ENCODE measurements at regions not wholly inside any gene's neighbourhood (a gene's known extent, or its start where the extent isn't known, plus 50 kb on each side); places are given as distances from the start of the nearest gene placed in this dataset.

- ATAC-seq (no peak), DNase-seq (ENCODE audit: low spot score) (no peak)
- intact Hi-C loops (cut with DNase I): no loop called here
Measured at GRCh38 chr13:85368686-85369085, 430.5 kb downstream of the SLITRK6 start.

GRCh38 chr13:85367887-85368286 is 431.3 kb downstream of the SLITRK6 start:
- intact Hi-C loops (cut with DNase I): no loop called here
- no peak for DNase-seq (ENCODE audit: low spot score)
- no peak for ATAC-seq

GRCh38 chr13:85366759-85367417 is 432.3 kb downstream of the SLITRK6 start:
- no peak for DNase-seq (ENCODE audit: low spot score)
- intact Hi-C loops (cut with DNase I): no loop called here
- ATAC-seq: no peak

DNA sequence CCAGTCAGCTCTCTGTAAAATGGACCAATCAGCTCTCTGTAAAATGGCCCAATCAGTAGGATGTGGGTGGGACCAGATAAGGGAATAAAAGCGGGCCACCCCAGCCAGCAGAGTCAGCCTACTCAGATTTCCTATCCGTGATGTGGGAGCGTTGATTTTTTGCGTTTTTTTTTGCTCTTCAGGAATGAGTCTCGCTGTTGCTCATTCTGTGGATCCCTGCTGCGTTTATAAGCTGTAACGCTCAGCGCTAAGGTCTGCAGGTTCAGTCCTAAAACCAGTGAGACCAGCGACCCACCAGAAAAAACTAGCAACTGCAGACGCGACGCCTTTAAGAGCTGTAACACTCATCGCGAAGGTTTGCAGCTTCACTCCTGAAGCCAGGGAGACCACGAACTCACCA is 435.7 kb downstream of the SLITRK6 start:
- DNase-seq (ENCODE audit: low spot score): no peak
- ATAC-seq: no peak
- intact Hi-C loops (cut with DNase I): no loop called here

DNA sequence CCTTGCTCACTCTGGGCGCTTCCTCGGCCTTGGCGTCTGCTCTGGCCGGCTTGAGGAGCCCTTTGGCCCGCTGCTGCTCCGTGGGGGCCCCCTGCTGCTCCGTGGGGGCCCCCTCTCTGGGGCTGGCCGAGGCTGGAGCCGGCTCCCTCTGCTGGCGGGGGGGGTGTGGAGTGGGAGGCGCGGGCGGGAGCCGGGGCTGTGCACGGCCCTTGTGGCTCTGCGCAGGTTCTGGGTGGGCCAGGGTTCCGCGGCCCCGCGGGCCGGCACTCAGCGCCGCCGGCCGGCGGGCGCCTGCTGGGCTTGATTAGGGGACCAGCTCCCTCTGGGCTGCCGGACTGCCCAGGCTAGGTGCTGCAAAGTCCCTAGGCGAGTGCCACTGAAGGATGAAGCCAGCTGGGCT is 436.2 kb downstream of the SLITRK6 start:
- intact Hi-C loops (cut with DNase I): no loop called here
- ATAC-seq: no peak
- no peak for DNase-seq (ENCODE audit: low spot score)

DNA sequence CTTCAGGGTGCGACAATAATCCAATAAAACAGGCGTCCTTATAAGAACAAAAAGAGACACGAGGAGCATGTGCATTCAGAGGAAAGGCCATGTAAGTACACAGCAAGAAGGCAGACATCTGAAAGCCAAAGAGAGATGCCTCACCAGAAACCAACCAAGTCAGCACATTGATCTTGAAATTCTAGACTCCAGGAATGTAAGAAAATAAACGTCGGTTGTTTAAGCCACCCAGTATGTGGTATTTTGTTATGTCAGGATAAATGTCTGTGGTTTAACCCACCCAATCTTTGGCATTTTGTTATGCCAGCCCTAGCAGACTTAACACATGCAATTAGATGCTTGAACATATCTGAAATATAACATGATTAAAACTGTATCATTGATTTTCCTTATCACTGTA is 452.0 kb downstream of the SLITRK6 start:
- DNase-seq (ENCODE audit: low spot score) (no peak), ATAC-seq (no peak)
- intact Hi-C loops (cut with DNase I): no loop called here

DNA sequence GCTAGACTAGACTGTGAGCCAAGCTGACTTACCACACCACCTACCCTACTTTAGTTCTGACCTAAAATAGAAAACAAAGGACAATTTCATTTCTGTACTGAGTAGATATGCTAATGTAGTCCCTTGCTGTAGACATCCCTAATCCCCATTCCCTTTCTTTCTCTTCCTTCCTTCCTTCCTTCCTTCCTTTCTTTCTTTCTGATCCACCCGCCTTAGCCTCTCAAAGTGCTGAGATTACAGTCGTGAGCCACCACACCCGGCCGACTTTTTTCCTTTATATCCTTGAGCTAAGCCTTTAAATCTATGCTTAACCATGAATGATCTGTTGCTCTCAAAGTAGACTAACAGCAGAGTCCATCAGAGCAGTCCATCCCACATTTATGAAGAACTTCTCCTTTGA is 465.0 kb downstream of the SLITRK6 start:
- no peak for DNase-seq (ENCODE audit: low spot score)
- intact Hi-C loops (cut with DNase I): no loop called here
- ATAC-seq: no peak

GRCh38 chr13:85333506-85334020 is 465.7 kb downstream of the SLITRK6 start:
- intact Hi-C loops (cut with DNase I): no loop called here
- no peak for ATAC-seq

DNA sequence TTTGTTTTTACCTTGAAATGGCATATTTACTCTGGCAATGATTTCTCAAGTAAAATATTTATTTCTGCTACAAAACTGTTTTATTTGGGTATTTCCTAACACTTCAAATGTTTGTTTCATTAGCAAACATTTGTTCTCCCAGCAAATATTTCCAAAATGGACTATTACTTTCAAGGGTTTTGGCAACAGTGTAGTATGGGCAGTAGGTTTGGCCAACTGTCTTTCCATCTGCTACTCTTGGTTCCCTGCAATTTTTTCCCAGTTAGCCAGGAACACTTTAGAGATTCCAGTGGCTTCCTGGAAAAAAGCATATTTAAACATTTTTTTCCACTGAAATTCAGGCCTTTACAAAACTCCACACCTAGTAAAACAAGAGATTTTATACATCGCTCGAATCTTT is 466.6 kb downstream of the SLITRK6 start:
- intact Hi-C loops (cut with DNase I): no loop called here
- ATAC-seq (no peak), DNase-seq (ENCODE audit: low spot score) (no peak)

More at GRCh38 chr13:85333506-85334020, 465.7 kb downstream of the SLITRK6 start:
- no peak for DNase-seq (ENCODE audit: low spot score)

GRCh38 chr13:85321734-85322133 is 477.5 kb downstream of the SLITRK6 start:
- intact Hi-C loops (cut with DNase I): no loop called here
- ATAC-seq (no peak), DNase-seq (ENCODE audit: low spot score) (no peak)

- no peak for DNase-seq (ENCODE audit: low spot score)
- intact Hi-C loops (cut with DNase I): no loop called here
- no peak for ATAC-seq
Measured at GRCh38 chr13:85317781-85318180, 481.4 kb downstream of the SLITRK6 start.

- ATAC-seq (no peak), DNase-seq (ENCODE audit: low spot score) (no peak)
- intact Hi-C loops (cut with DNase I): no loop called here
Measured at GRCh38 chr13:85316506-85317025, 482.7 kb downstream of the SLITRK6 start.

- ATAC-seq (no peak), DNase-seq (ENCODE audit: low spot score) (no peak)
- intact Hi-C loops (cut with DNase I): no loop called here
Measured at GRCh38 chr13:85314686-85315085, 484.5 kb downstream of the SLITRK6 start.

- DNase-seq (ENCODE audit: low spot score) (no peak), ATAC-seq (no peak)
- intact Hi-C loops (cut with DNase I): no loop called here
Measured at GRCh38 chr13:85313761-85314503, 485.3 kb downstream of the SLITRK6 start.

DNA sequence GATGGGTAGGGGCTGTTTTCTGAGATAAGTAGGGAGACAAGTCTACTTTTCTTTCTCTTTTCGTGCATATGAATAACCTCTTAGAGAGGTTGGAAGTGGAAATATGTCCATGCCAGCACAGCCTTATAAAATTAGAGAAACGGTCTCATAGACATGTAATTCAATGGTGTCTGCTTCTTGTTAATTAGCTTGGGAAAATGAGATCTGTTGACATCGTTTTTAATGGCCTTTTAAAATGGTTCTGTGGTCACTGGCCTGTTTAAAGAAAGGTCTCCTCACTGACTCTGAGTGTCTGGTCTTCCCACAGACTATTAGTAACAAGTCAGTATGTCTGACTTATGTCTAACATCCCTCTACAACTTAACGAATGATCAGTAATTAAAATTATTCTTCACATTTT is 487.1 kb downstream of the SLITRK6 start:
- intact Hi-C loops (cut with DNase I): no loop called here
- DNase-seq (ENCODE audit: low spot score) (no peak), ATAC-seq (no peak)

DNA sequence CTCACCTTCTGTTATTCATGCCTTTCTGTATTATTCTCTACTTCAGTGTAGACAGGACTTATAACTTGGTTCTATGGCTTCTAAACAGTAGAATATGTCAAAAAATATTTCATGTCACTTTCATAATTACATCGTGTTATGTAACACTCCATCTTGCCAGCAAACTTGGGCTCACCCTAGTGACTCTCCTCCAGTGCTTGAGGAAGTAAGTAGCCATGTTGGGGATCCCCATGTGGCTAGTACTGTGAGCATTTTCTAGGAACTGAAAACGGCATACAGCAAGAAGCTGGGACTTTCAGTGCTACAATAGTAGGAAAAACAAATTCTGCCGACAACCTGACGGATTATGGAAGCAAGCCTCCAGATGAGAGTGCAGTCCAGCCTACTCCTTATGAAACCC is 495.6 kb downstream of the SLITRK6 start:
- DNase-seq (ENCODE audit: low spot score) (no peak), ATAC-seq (no peak)
- intact Hi-C loops (cut with DNase I): no loop called here

- intact Hi-C loops (cut with DNase I): no loop called here
- no peak for ATAC-seq
- no peak for DNase-seq (ENCODE audit: low spot score)
Measured at GRCh38 chr13:85298387-85298924, 500.8 kb downstream of the SLITRK6 start.

GRCh38 chr13:85288698-85289097 is 510.5 kb downstream of the SLITRK6 start:
- intact Hi-C loops (cut with DNase I): no loop called here
- no peak for DNase-seq (ENCODE audit: low spot score)
- ATAC-seq: no peak

GRCh38 chr13:85287528-85287927 is 511.7 kb downstream of the SLITRK6 start:
- ATAC-seq (no peak), DNase-seq (ENCODE audit: low spot score) (no peak)
- intact Hi-C loops (cut with DNase I): no loop called here

- ATAC-seq (no peak), DNase-seq (ENCODE audit: low spot score) (no peak)
- intact Hi-C loops (cut with DNase I): no loop called here
Measured at GRCh38 chr13:85286081-85286480, 513.1 kb downstream of the SLITRK6 start.

All from sciatic nerve (tissue), 2 donors.